Right cardiac atrium (tissue), 5 donors: ENCODE measurements at regions not wholly inside any gene's neighbourhood (a gene's known extent, or its start where the extent isn't known, plus 50 kb on each side); places are given as distances from the start of the nearest gene placed in this dataset.

Experiments used
- ATAC-seq, 2 donors: fragments of 200-7000 bp; cut with Tn5 transposase; one replicate each; pipeline versions ENCODE4 v1.8.0 to v1.9.1; 2020; ENCODE audit warnings: moderate library complexity in 2 of 2, mild to moderate bottlenecking in 1 of 2
- DNase-seq, 3 donors: peaks; one replicate each; pipeline ENCODE4 v3.0.0-alpha.2; 2020
- H3K27ac ChIP-seq: one replicate; pipeline ENCODE4 v1.5.1; 2013; ENCODE audit warnings: mild to moderate bottlenecking, low read length, control low read depth, moderate library complexity
- H3K27me3 ChIP-seq: one replicate; pipeline ENCODE4 v1.6.1; 2013; ENCODE audit not compliant: control insufficient read depth, insufficient read depth
- H3K4me1 ChIP-seq: one replicate; pipeline ENCODE4 v1.6.1; 2013; ENCODE audit warnings: low read length; ENCODE audit not compliant: control insufficient read depth, insufficient read depth
- H3K4me3 ChIP-seq: one replicate; pipeline ENCODE4 v1.5.1; 2013; ENCODE audit warnings: low read length, control low read depth
- H3K9me3 ChIP-seq: one replicate; pipeline ENCODE4 v1.6.1; 2013; ENCODE audit warnings: low read length; ENCODE audit not compliant: control insufficient read depth
- WGBS: extraction: QIAGEN DNeasy Blood & Tissue Kit; methylation state at CpG from one replicate; pipeline ENCODE4 v1.1.7; 2013; 5-methylcytosine and 5-hydroxymethylcytosine counted together
- intact Hi-C, 4 donors: fragments of 100-400 bp; cut with DNase I; formaldehyde crosslinking; loops; one replicate each; pipeline versions ENCODE4 v1.11.0 to v1.14.0; 2022 to 2023
- donor health status: healthy with polysubstance abuse.
- donor health status: DM: no; HTN: yes; CAD: no.
- donor health status: DM: no; HTN: no; CAD: no.
- donor health status: DM: no; HTN: yes; CAD: no; lungs with severe emphysema.
- donor health status: DM: yes; HTN: yes; CAD: no.

- Histone ChIP-seq H3K4me3 (no peak overlapping the region), H3K27ac (no peak overlapping the region), H3K4me1 (no peaks in the 10 kb centered on the region), H3K9me3 (peaks cover 3% of the 10 kb centered on the region), H3K27me3 (no peaks in the 10 kb centered on the region)
- intact Hi-C loops: no loop called here
- DNase-seq: no peak
- 86% methylated on average over 2 of the region's 2 CpGs for WGBS
- ATAC-seq: no peak
Observed at GRCh38 chr6:140644017-140644416, 1269.6 kb upstream of the CITED2 start.

- Histone ChIP-seq H3K4me1 (no peaks in the 10 kb centered on the region), H3K27ac (no peak overlapping the region), H3K27me3 (no peaks in the 10 kb centered on the region), H3K9me3 (no peaks in the 10 kb centered on the region), H3K4me3 (no peak overlapping the region)
- intact Hi-C loops: no loop called here
- ATAC-seq (no peak), DNase-seq (no peak)
Observed at GRCh38 chr6:140641412-140641811, 1267.0 kb upstream of the CITED2 start.

GRCh38 chr6:140636908-140637402 is 1262.5 kb upstream of the CITED2 start:
- no peak for DNase-seq
- intact Hi-C loops: no loop called here
- no peaks in the 10 kb centered on the region for H3K4me1 ChIP-seq
- 49% methylated on average over 2 of the region's 2 CpGs for WGBS
- no peaks in the 10 kb centered on the region for H3K27me3 ChIP-seq
- no peak overlapping the region for H3K4me3 ChIP-seq
- ATAC-seq: peak in 1 of 2 donors; percentile 33
- H3K27ac ChIP-seq: no peak overlapping the region
- no peaks in the 10 kb centered on the region for H3K9me3 ChIP-seq

- Histone ChIP-seq H3K4me1 (no peaks in the 10 kb centered on the region), H3K27ac (no peak overlapping the region), H3K9me3 (no peaks in the 10 kb centered on the region), H3K27me3 (no peaks in the 10 kb centered on the region), H3K4me3 (no peak overlapping the region)
- DNase-seq: no peak
- intact Hi-C loops: no loop called here
- 67% methylated on average over 11 of the region's 11 CpGs for WGBS
- peak in 1 of 2 donors; percentile 25 for ATAC-seq
Observed at GRCh38 chr6:140636271-140636907, 1261.9 kb upstream of the CITED2 start.

GRCh38 chr6:140627002-140627401 is 1252.6 kb upstream of the CITED2 start:
- Histone ChIP-seq H3K4me3 (no peak overlapping the region), H3K4me1 (no peaks in the 10 kb centered on the region), H3K27ac (no peak overlapping the region), H3K27me3 (no peaks in the 10 kb centered on the region), H3K9me3 (no peaks in the 10 kb centered on the region)
- ATAC-seq (no peak), DNase-seq (no peak)
- 98% methylated on average over 1 of the region's 1 CpG for WGBS
- intact Hi-C loops: no loop called here

- H3K9me3 ChIP-seq: no peaks in the 10 kb centered on the region
- no peak for DNase-seq
- intact Hi-C loops: no loop called here
- H3K27ac ChIP-seq: no peak overlapping the region
- no peak overlapping the region for H3K4me3 ChIP-seq
- ATAC-seq: no peak
- no peaks in the 10 kb centered on the region for H3K4me1 ChIP-seq
- 50% methylated on average over 3 of the region's 3 CpGs for WGBS
- no peaks in the 10 kb centered on the region for H3K27me3 ChIP-seq
Observed at GRCh38 chr6:140623498-140623897, 1249.0 kb upstream of the CITED2 start.

GRCh38 chr6:140620496-140620895 is 1246.0 kb upstream of the CITED2 start:
- intact Hi-C loops: no loop called here
- DNase-seq (no peak), ATAC-seq (no peak)
- no peaks in the 10 kb centered on the region for H3K9me3 ChIP-seq
- no peaks in the 10 kb centered on the region for H3K4me1 ChIP-seq
- no peaks in the 10 kb centered on the region for H3K27me3 ChIP-seq
- H3K27ac ChIP-seq: no peak overlapping the region
- 90% methylated on average over 1 of the region's 1 CpG for WGBS
- H3K4me3 ChIP-seq: no peak overlapping the region

GRCh38 chr6:140609956-140610355 is 1235.5 kb upstream of the CITED2 start:
- no peak for ATAC-seq
- Histone ChIP-seq H3K27ac (no peak overlapping the region), H3K4me1 (no peaks in the 10 kb centered on the region), H3K9me3 (no peaks in the 10 kb centered on the region), H3K4me3 (no peak overlapping the region), H3K27me3 (no peaks in the 10 kb centered on the region)
- DNase-seq: no peak
- intact Hi-C loops: no loop called here
- 68% methylated on average over 2 of the region's 2 CpGs for WGBS

GRCh38 chr6:140609321-140609720 is 1234.9 kb upstream of the CITED2 start:
- ATAC-seq: no peak
- WGBS: 67% methylated on average over 3 of the region's 3 CpGs
- intact Hi-C loops: no loop called here

GRCh38 chr6:140604786-140605185 is 1230.3 kb upstream of the CITED2 start:
- no peaks in the 10 kb centered on the region for H3K4me1 ChIP-seq
- no peak overlapping the region for H3K4me3 ChIP-seq
- intact Hi-C loops: no loop called here
- no peaks in the 10 kb centered on the region for H3K27me3 ChIP-seq
- ATAC-seq (no peak), DNase-seq (no peak)
- no peaks in the 10 kb centered on the region for H3K9me3 ChIP-seq
- WGBS: 91% methylated on average over 3 of the region's 3 CpGs
- no peak overlapping the region for H3K27ac ChIP-seq

More at GRCh38 chr6:140609321-140609720, 1234.9 kb upstream of the CITED2 start:
- H3K9me3 ChIP-seq: no peaks in the 10 kb centered on the region
- no peak overlapping the region for H3K27ac ChIP-seq
- no peaks in the 10 kb centered on the region for H3K27me3 ChIP-seq
- no peak overlapping the region for H3K4me3 ChIP-seq
- no peak for DNase-seq
- no peaks in the 10 kb centered on the region for H3K4me1 ChIP-seq

- Histone ChIP-seq H3K27me3 (no peaks in the 10 kb centered on the region), H3K4me1 (no peaks in the 10 kb centered on the region), H3K27ac (no peak overlapping the region), H3K4me3 (no peak overlapping the region), H3K9me3 (no peaks in the 10 kb centered on the region)
- DNase-seq (no peak), ATAC-seq (no peak)
- 79% methylated on average over 6 of the region's 6 CpGs for WGBS
- intact Hi-C loops: no loop called here
Observed at GRCh38 chr6:140602431-140603248, 1228.2 kb upstream of the CITED2 start.
